ENCODE measurements at regions not wholly inside any gene's neighbourhood (a gene's known extent, or its start where the extent isn't known, plus 50 kb on each side); places are given as distances from the start of the nearest gene placed in this dataset.

DNA sequence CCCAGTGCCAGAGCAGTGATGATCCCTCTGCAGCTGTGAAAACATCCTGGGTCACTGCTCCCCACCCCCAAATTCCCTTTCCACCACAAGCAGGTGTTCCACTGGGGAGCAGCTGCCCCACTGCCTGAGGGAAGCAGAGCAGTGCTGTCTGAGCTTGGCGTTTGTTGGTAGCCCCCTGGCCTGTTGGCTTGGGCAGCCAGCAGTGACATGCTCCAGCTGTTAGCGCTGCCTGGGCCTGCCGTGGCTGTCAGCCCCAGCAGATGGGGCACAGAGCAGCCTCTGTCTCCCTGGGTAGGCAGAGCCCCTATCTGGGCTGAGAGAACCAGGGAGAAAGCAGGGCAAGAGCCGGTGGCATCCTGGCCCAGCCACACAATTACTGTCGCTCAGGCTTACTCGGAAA is 247.7 kb downstream of the GLI2 start:
- TF ChIP-seq EZH2 (IDR thresholded peaks at IDR 0.05; ENCODE audit: low read length, unreplicated experiment), result no peak
- TF ChIP-seq, protein P1, sequence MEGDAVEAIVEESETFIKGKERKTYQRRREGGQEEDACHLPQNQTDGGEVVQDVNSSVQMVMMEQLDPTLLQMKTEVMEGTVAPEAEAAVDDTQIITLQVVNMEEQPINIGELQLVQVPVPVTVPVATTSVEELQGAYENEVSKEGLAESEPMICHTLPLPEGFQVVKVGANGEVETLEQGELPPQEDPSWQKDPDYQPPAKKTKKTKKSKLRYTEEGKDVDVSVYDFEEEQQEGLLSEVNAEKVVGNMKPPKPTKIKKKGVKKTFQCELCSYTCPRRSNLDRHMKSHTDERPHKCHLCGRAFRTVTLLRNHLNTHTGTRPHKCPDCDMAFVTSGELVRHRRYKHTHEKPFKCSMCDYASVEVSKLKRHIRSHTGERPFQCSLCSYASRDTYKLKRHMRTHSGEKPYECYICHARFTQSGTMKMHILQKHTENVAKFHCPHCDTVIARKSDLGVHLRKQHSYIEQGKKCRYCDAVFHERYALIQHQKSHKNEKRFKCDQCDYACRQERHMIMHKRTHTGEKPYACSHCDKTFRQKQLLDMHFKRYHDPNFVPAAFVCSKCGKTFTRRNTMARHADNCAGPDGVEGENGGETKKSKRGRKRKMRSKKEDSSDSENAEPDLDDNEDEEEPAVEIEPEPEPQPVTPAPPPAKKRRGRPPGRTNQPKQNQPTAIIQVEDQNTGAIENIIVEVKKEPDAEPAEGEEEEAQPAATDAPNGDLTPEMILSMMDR (conservative IDR thresholded peaks at IDR 0.05; ENCODE audit: low read depth, low read length), result no peak

All from PC-3 (cell line).